ENCODE measurements at regions not wholly inside any gene's neighbourhood (a gene's known extent, or its start where the extent isn't known, plus 50 kb on each side); places are given as distances from the start of the nearest gene placed in this dataset.

- Histone ChIP-seq H3K27ac (peak overlapping the region; percentile 22), H3K36me3 (replicated peaks) (no peaks in the 10 kb centered on the region), H3K27me3 (replicated peaks) (no peaks in the 10 kb centered on the region), H3K4me3 (ENCODE audit: low read depth, low read length) (no peak overlapping the region)
- in situ Hi-C loops (cut with HindIII; ENCODE audit: low pct_ligation_motif_present, low sequenced_read_pairs) = no loop called here
- no peak for TF ChIP-seq CTCF (IDR thresholded peaks at IDR 0.05; ENCODE audit: low read depth, low read length, missing control alignments)
- DNase-seq = peak; percentile 73
These were observed 200.0 kb downstream of the MATN1 start for GRCh38 chr1:30523055-30524020.

GRCh38 chr1:30522031-30523004, 201.1 kb downstream of the MATN1 start:
- Histone ChIP-seq H3K4me3 (ENCODE audit: low read depth, low read length) (no peak overlapping the region), H3K36me3 (replicated peaks) (no peaks in the 10 kb centered on the region), H3K27me3 (replicated peaks) (no peaks in the 10 kb centered on the region), H3K27ac (peak overlapping the region; percentile 22)
- DNase-seq = no peak
- no peak for TF ChIP-seq CTCF (IDR thresholded peaks at IDR 0.05; ENCODE audit: low read depth, low read length, missing control alignments)
- in situ Hi-C loops (cut with HindIII; ENCODE audit: low pct_ligation_motif_present, low sequenced_read_pairs) = no loop called here

- H3K4me3 ChIP-seq (ENCODE audit: low read depth, low read length) = no peak overlapping the region
- DNase-seq = no peak
- in situ Hi-C loops (cut with HindIII; ENCODE audit: low pct_ligation_motif_present, low sequenced_read_pairs) = no loop called here
- TF ChIP-seq CTCF (IDR thresholded peaks at IDR 0.05; ENCODE audit: low read depth, low read length, missing control alignments) = no peak
- H3K27ac ChIP-seq = no peak overlapping the region
- no peaks in the 10 kb centered on the region for H3K27me3 ChIP-seq (replicated peaks)
- no peaks in the 10 kb centered on the region for H3K36me3 ChIP-seq (replicated peaks)
These were observed 202.0 kb downstream of the MATN1 start for GRCh38 chr1:30521261-30521865.

- DNase-seq = no peak
These were observed 202.9 kb downstream of the MATN1 start for GRCh38 chr1:30520476-30520875.

More at GRCh38 chr1:30520476-30520875, 202.9 kb downstream of the MATN1 start:
- Histone ChIP-seq H3K4me3 (ENCODE audit: low read depth, low read length) (no peak overlapping the region), H3K27me3 (replicated peaks) (no peaks in the 10 kb centered on the region), H3K36me3 (replicated peaks) (no peaks in the 10 kb centered on the region), H3K27ac (no peak overlapping the region)
- in situ Hi-C loops (cut with HindIII; ENCODE audit: low pct_ligation_motif_present, low sequenced_read_pairs) = no loop called here
- no peak for TF ChIP-seq CTCF (IDR thresholded peaks at IDR 0.05; ENCODE audit: low read depth, low read length, missing control alignments)
